HepG2 (cell line): ENCODE measurements at regions not wholly inside any gene's neighbourhood (a gene's known extent, or its start where the extent isn't known, plus 50 kb on each side); places are given as distances from the start of the nearest gene placed in this dataset.

ENCODE experiments used
- ATAC-seq: fragments of 200-7000 bp; cut with Tn5 transposase; 3 replicates; pipeline ENCODE4 v1.9.1; 2020; ENCODE audit warnings: mild to moderate bottlenecking, moderate library complexity
- BruUV-seq: library from RNA; stranded (reverse); fragments of 400-500 nt; replicated peaks from 2 replicates; lab custom pipeline; 2021; lab: Mats Ljungman, UMichigan
- CTCF ChIA-PET: fragments of 300-600 bp; formaldehyde crosslinking; extraction: SDS; loops from one replicate; lab custom pipeline; 2021; ENCODE audit warnings: low total read pairs, inconsistent platforms, low intra/inter-chr PET ratio; lab: Yijun Ruan, JAX
- POLR2A ChIA-PET: fragments of 350-600 bp; sonication (Branson Sonifier 250); formaldehyde crosslinking; loops from one replicate; lab custom pipeline; 2020; ENCODE audit warnings: antibody characterized with exemption, inconsistent platforms; lab: Yijun Ruan, JAX
- DNase-seq: peaks from one replicate; pipeline ENCODE4 v3.0.0-alpha.2; 2015; ENCODE audit warnings: low spot score
- FAIRE-seq: peaks from 3 replicates; lab custom pipeline; 2011; peaks lifted over from hg19 to GRCh38; lab: Jason Lieb, UNC
- H2AFZ ChIP-seq: one replicate; pipeline ENCODE4 v1.6.1; 2011; ENCODE audit warnings: low read length, inconsistent platforms
- H3K27ac ChIP-seq: fragments of 300-600 bp; 3 replicates; pipeline ENCODE4 v1.8.0; 2011; ENCODE audit warnings: mixed run types, mild to moderate bottlenecking, mixed read lengths, low read length, inconsistent platforms; ENCODE audit not compliant: insufficient read depth; ENCODE audit errors: extremely low read length
- H3K27me3 ChIP-seq, 2 experiments: fragments of 200-600 bp in 1 of 2; 2 replicates in 1 of 2; 3 replicates in 1 of 2; pipeline versions ENCODE4 v1.6.0 to v1.8.0; 2011; ENCODE audit warnings: low read length in 2 of 2, mild to moderate bottlenecking in 2 of 2, moderate library complexity in 2 of 2, inconsistent platforms in 1 of 2; ENCODE audit not compliant: insufficient read depth in 2 of 2, control insufficient read depth in 1 of 2
- H3K36me3 ChIP-seq, 2 experiments: fragments of 200-600 bp in 1 of 2; replicated peaks in 1 of 2; 2 replicates in 1 of 2; 3 replicates in 1 of 2; pipeline versions ENCODE4 v1.5.1 to v1.8.0; 2011; ENCODE audit warnings: low read length in 2 of 2, inconsistent platforms in 1 of 2; ENCODE audit not compliant: insufficient read depth in 2 of 2, control insufficient read depth in 1 of 2
- H3K4me1 ChIP-seq: 2 replicates; pipeline ENCODE4 v1.5.1; 2012; ENCODE audit warnings: low read length, inconsistent platforms; ENCODE audit not compliant: insufficient read depth
- H3K4me2 ChIP-seq: 2 replicates; pipeline ENCODE4 v1.6.0; 2011; ENCODE audit warnings: low read depth, low read length, inconsistent platforms
- H3K4me3 ChIP-seq, 3 experiments: fragments of 200-600 bp in 1 of 3; sonication (generic), shearing (Covaris generic) in 1 of 3; replicated peaks in 1 of 3; 2 replicates each; pipeline ENCODE4 v1.5.1; 2011 to 2016; ENCODE audit warnings: low read length in 3 of 3, inconsistent platforms in 2 of 3, low read depth in 2 of 3, mild to moderate bottlenecking in 2 of 3, control low read depth in 1 of 3, mixed read lengths in 1 of 3; ENCODE audit not compliant: insufficient read depth in 1 of 3
- H3K79me2 ChIP-seq: one replicate; pipeline ENCODE4 v1.6.1; 2011; ENCODE audit warnings: low read length, inconsistent platforms; ENCODE audit not compliant: insufficient read depth
- H3K9ac ChIP-seq: 2 replicates; pipeline ENCODE4 v1.6.0; 2011; ENCODE audit warnings: mild to moderate bottlenecking, low read depth, low read length, inconsistent platforms; ENCODE audit not compliant: insufficient read depth
- H3K9me3 ChIP-seq: 2 replicates; pipeline ENCODE4 v1.5.1; 2012; ENCODE audit warnings: mild to moderate bottlenecking, low read length
- H4K20me1 ChIP-seq: 2 replicates; pipeline ENCODE4 v1.6.0; 2011; ENCODE audit warnings: inconsistent platforms, mild to moderate bottlenecking, low read length, moderate library complexity; ENCODE audit not compliant: insufficient read depth
- AHR ChIP-seq: IDR thresholded peaks from 2 replicates; pipeline ENCODE4 v1.6.1; 2018; ENCODE audit warnings: missing genetic modification reagents, missing compliant biosample characterization
- JUN ChIP-seq: sonication (generic); formaldehyde crosslinking; IDR thresholded peaks from 2 replicates; pipeline ENCODE4 v1.4.0; 2020; ENCODE audit warnings: mild to moderate bottlenecking, missing genetic modification reagents
- NFE2L2 ChIP-seq: fragments of 150-350 bp; IDR thresholded peaks from 2 replicates; pipeline ENCODE4 v1.6.1; 2014; ENCODE audit warnings: low read length
- ZNF343 ChIP-seq: sonication (generic); formaldehyde crosslinking; IDR thresholded peaks from 2 replicates; pipeline ENCODE4 v1.4.0; 2020; ENCODE audit warnings: mild to moderate bottlenecking, missing genetic modification reagents
- ZNF44 ChIP-seq: sonication (generic); formaldehyde crosslinking; IDR thresholded peaks from 2 replicates; pipeline ENCODE4 v1.5.1; 2020; ENCODE audit warnings: mild to moderate bottlenecking, missing genetic modification reagents
- ZNF530 ChIP-seq: sonication (generic); formaldehyde crosslinking; IDR thresholded peaks from 2 replicates; pipeline ENCODE4 v1.5.0; 2020; ENCODE audit warnings: low read depth, mild to moderate bottlenecking, missing genetic modification reagents
- ZNF615 ChIP-seq: sonication (generic); formaldehyde crosslinking; IDR thresholded peaks from 2 replicates; pipeline ENCODE4 v1.5.0; 2020; ENCODE audit warnings: mild to moderate bottlenecking, missing genetic modification reagents, borderline replicate concordance
- WGBS: methylation state at CpG from one replicate; pipeline ENCODE4 v1.1.6; 2017; ENCODE audit warnings: low lambda C conversion rate; 5-methylcytosine and 5-hydroxymethylcytosine counted together
- in situ Hi-C: cut with HindIII; loops from 2 replicates; pipeline ENCODE4 v1.10.0; 2017; ENCODE audit warnings: low pct_unique_long_range_greater_than_20kb; ENCODE audit not compliant: extremely low pct_ligation_motif_present
- intact Hi-C: fragments of 100-400 bp; cut with micrococcal nuclease; formaldehyde crosslinking; loops from one replicate; pipeline ENCODE4 v1.10.0; 2022; ENCODE audit not compliant: unreplicated experiment
- TF ChIP-seq, protein P1 (sequence below): sonication (generic); formaldehyde crosslinking; IDR thresholded peaks from 2 replicates; pipeline ENCODE4 v1.4.0; 2020; ENCODE audit warnings: missing genetic modification reagents
- TF ChIP-seq, protein P2 (sequence below): sonication (generic); formaldehyde crosslinking; IDR thresholded peaks from 2 replicates; pipeline ENCODE4 v1.8.0; 2022; ENCODE audit warnings: mild to moderate bottlenecking, missing genetic modification reagents
- TF ChIP-seq, protein P3 (sequence below): IDR thresholded peaks from 2 replicates; pipeline ENCODE4 v1.6.1; 2012; ENCODE audit warnings: inconsistent platforms
- TF ChIP-seq, protein P4 (sequence below): sonication (generic); formaldehyde crosslinking; IDR thresholded peaks from 2 replicates; pipeline ENCODE4 v1.8.0; 2022; ENCODE audit warnings: missing genetic modification reagents, mild to moderate bottlenecking, borderline replicate concordance
- TF ChIP-seq, protein P5 (sequence below): IDR thresholded peaks from 2 replicates; pipeline ENCODE4 v1.6.1; 2018; ENCODE audit warnings: missing genetic modification reagents
- TF ChIP-seq, protein P6 (sequence below): sonication (generic); formaldehyde crosslinking; IDR thresholded peaks from 2 replicates; pipeline ENCODE4 v1.4.0; 2020; ENCODE audit warnings: missing genetic modification reagents

DNA sequence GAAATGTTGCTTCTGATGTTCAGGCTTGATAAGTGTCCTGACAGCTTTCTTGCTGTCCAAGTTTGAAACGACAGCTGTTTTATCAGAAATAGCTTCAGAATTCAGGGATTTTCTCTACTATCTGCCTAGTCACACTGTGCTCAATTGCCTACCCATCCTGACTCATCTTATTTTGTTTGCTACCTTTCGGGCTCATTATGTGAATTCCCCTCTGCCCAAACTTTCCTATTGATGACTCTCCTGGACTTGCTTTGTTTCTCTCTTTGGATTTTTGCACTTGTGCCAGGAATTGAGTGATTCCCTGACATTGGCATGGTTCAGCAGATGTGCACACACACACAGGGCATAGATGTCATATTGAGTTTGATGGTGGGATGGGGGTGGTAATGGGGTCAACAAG is 1052.6 kb upstream of the PIK3C3 start:
- BruUV-seq = no TSS peak
- Histone ChIP-seq H3K27ac (no peak overlapping the region), H2AFZ (no peak overlapping the region), H3K79me2 (no peaks in the 10 kb centered on the region), H3K4me1 (no peaks in the 10 kb centered on the region), H3K4me3 (no peak overlapping the region), H3K9ac (no peak overlapping the region), H4K20me1 (no peaks in the 10 kb centered on the region), H3K4me2 (no peak overlapping the region), H3K9me3 (no peaks in the 10 kb centered on the region), H3K36me3 (no peaks in the 10 kb centered on the region), H3K27me3 (no peaks in the 10 kb centered on the region)
- FAIRE-seq (no peak), DNase-seq (no peak), ATAC-seq (no peak)
- intact Hi-C loops = no loop called here
- CTCF ChIA-PET = no interaction called here
- POLR2A ChIA-PET = no interaction called here
- WGBS = 4% methylated on average over 2 of the region's 2 CpGs
- in situ Hi-C loops = no loop called here
- TF ChIP-seq, protein P1, sequence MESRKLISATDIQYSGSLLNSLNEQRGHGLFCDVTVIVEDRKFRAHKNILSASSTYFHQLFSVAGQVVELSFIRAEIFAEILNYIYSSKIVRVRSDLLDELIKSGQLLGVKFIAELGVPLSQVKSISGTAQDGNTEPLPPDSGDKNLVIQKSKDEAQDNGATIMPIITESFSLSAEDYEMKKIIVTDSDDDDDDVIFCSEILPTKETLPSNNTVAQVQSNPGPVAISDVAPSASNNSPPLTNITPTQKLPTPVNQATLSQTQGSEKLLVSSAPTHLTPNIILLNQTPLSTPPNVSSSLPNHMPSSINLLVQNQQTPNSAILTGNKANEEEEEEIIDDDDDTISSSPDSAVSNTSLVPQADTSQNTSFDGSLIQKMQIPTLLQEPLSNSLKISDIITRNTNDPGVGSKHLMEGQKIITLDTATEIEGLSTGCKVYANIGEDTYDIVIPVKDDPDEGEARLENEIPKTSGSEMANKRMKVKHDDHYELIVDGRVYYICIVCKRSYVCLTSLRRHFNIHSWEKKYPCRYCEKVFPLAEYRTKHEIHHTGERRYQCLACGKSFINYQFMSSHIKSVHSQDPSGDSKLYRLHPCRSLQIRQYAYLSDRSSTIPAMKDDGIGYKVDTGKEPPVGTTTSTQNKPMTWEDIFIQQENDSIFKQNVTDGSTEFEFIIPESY (CRISPR knock-in tag) = no peak
- TF ChIP-seq ZNF530 (no peak), JUN (CRISPR knock-in tag) (no peak), ZNF44 (no peak), ZNF615 (CRISPR knock-in tag) (no peak), ZNF343 (CRISPR knock-in tag) (no peak), AHR (CRISPR knock-in tag) (no peak), NFE2L2 (no peak)
- TF ChIP-seq, protein P2, sequence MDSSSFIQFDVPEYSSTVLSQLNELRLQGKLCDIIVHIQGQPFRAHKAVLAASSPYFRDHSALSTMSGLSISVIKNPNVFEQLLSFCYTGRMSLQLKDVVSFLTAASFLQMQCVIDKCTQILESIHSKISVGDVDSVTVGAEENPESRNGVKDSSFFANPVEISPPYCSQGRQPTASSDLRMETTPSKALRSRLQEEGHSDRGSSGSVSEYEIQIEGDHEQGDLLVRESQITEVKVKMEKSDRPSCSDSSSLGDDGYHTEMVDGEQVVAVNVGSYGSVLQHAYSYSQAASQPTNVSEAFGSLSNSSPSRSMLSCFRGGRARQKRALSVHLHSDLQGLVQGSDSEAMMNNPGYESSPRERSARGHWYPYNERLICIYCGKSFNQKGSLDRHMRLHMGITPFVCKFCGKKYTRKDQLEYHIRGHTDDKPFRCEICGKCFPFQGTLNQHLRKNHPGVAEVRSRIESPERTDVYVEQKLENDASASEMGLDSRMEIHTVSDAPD = no peak
- TF ChIP-seq, protein P3, sequence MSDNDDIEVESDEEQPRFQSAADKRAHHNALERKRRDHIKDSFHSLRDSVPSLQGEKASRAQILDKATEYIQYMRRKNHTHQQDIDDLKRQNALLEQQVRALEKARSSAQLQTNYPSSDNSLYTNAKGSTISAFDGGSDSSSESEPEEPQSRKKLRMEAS = no peak
- TF ChIP-seq, protein P4, sequence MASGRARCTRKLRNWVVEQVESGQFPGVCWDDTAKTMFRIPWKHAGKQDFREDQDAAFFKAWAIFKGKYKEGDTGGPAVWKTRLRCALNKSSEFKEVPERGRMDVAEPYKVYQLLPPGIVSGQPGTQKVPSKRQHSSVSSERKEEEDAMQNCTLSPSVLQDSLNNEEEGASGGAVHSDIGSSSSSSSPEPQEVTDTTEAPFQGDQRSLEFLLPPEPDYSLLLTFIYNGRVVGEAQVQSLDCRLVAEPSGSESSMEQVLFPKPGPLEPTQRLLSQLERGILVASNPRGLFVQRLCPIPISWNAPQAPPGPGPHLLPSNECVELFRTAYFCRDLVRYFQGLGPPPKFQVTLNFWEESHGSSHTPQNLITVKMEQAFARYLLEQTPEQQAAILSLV (CRISPR knock-in tag) = no peak
- TF ChIP-seq, protein P5, sequence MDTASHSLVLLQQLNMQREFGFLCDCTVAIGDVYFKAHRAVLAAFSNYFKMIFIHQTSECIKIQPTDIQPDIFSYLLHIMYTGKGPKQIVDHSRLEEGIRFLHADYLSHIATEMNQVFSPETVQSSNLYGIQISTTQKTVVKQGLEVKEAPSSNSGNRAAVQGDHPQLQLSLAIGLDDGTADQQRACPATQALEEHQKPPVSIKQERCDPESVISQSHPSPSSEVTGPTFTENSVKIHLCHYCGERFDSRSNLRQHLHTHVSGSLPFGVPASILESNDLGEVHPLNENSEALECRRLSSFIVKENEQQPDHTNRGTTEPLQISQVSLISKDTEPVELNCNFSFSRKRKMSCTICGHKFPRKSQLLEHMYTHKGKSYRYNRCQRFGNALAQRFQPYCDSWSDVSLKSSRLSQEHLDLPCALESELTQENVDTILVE = no peak
- TF ChIP-seq, protein P6, sequence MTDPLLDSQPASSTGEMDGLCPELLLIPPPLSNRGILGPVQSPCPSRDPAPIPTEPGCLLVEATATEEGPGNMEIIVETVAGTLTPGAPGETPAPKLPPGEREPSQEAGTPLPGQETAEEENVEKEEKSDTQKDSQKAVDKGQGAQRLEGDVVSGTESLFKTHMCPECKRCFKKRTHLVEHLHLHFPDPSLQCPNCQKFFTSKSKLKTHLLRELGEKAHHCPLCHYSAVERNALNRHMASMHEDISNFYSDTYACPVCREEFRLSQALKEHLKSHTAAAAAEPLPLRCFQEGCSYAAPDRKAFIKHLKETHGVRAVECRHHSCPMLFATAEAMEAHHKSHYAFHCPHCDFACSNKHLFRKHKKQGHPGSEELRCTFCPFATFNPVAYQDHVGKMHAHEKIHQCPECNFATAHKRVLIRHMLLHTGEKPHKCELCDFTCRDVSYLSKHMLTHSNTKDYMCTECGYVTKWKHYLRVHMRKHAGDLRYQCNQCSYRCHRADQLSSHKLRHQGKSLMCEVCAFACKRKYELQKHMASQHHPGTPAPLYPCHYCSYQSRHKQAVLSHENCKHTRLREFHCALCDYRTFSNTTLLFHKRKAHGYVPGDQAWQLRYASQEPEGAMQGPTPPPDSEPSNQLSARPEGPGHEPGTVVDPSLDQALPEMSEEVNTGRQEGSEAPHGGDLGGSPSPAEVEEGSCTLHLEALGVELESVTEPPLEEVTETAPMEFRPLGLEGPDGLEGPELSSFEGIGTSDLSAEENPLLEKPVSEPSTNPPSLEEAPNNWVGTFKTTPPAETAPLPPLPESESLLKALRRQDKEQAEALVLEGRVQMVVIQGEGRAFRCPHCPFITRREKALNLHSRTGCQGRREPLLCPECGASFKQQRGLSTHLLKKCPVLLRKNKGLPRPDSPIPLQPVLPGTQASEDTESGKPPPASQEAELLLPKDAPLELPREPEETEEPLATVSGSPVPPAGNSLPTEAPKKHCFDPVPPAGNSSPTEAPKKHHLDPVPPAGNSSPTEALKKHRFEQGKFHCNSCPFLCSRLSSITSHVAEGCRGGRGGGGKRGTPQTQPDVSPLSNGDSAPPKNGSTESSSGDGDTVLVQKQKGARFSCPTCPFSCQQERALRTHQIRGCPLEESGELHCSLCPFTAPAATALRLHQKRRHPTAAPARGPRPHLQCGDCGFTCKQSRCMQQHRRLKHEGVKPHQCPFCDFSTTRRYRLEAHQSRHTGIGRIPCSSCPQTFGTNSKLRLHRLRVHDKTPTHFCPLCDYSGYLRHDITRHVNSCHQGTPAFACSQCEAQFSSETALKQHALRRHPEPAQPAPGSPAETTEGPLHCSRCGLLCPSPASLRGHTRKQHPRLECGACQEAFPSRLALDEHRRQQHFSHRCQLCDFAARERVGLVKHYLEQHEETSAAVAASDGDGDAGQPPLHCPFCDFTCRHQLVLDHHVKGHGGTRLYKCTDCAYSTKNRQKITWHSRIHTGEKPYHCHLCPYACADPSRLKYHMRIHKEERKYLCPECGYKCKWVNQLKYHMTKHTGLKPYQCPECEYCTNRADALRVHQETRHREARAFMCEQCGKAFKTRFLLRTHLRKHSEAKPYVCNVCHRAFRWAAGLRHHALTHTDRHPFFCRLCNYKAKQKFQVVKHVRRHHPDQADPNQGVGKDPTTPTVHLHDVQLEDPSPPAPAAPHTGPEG (CRISPR knock-in tag) = no peak
